ENCODE measurements at regions not wholly inside any gene's neighbourhood (a gene's known extent, or its start where the extent isn't known, plus 50 kb on each side); places are given as distances from the start of the nearest gene placed in this dataset.

GRCh38 chr11:41826085-41826484 is 366.6 kb upstream of the LRRC4C start:
- TF ChIP-seq POLR2A (IDR thresholded peaks at IDR 0.05) (no peak), CTCF (IDR thresholded peaks at IDR 0.05 in 4 of 5, conservative IDR thresholded peaks at IDR 0.05 in 1 of 5) (no peak)
